ENCODE measurements at regions not wholly inside any gene's neighbourhood (a gene's known extent, or its start where the extent isn't known, plus 50 kb on each side); places are given as distances from the start of the nearest gene placed in this dataset.

DNA sequence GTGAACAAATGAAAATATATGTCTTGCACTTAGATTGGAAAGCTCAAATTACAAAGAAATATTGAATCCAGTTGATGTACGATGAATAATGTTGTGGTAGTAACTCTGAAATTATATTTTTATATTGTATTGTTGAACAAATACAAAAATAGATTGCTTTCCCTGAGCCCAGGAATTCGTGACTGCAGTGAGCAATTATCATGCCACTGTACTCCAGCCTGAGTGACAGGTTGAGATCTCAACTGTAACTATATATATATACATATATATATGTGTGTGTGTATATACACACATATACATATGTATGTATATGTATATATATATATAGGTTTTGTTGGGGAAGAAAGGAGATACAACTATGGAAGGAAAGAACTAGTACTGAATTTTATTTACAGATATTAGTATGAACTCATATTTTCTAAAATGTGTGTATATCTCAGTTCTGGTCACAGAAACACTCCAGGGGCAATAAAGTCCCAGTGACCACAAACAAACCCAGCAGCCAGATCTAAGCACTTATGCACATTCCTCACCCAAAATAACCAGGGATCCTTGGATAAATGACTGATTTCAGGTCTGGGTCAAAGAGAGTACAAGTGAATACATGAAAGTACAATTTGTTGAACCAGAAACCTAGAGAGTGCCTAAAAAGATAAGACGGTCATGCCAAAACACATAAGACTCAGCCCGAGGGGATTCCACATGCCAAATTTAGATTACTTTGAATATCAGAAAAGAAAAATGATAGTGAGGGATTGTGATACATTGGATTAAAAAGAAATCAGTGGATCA is 146.3 kb downstream of the TMX3 start:
- TF ChIP-seq, protein P1, sequence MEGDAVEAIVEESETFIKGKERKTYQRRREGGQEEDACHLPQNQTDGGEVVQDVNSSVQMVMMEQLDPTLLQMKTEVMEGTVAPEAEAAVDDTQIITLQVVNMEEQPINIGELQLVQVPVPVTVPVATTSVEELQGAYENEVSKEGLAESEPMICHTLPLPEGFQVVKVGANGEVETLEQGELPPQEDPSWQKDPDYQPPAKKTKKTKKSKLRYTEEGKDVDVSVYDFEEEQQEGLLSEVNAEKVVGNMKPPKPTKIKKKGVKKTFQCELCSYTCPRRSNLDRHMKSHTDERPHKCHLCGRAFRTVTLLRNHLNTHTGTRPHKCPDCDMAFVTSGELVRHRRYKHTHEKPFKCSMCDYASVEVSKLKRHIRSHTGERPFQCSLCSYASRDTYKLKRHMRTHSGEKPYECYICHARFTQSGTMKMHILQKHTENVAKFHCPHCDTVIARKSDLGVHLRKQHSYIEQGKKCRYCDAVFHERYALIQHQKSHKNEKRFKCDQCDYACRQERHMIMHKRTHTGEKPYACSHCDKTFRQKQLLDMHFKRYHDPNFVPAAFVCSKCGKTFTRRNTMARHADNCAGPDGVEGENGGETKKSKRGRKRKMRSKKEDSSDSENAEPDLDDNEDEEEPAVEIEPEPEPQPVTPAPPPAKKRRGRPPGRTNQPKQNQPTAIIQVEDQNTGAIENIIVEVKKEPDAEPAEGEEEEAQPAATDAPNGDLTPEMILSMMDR (IDR thresholded peaks at IDR 0.05) = no peak
- Histone ChIP-seq H3K27me3 (no peaks in the 10 kb centered on the region), H3K27ac (no peak overlapping the region), H3K9me3 (peaks cover 0 to 4% (median 0%) of the 10 kb centered on the region in 3 donors), H3K36me3 (no peaks in the 10 kb centered on the region), H3K4me1 (peaks cover 0 to 8% (median 2%) of the 10 kb centered on the region in 4 donors), H3K4me3 (no peak overlapping the region)
- intact Hi-C loops (cut with DNase I; ENCODE audit: low total_unique reads) = no loop called here
- DNase-seq = no peak

DNA sequence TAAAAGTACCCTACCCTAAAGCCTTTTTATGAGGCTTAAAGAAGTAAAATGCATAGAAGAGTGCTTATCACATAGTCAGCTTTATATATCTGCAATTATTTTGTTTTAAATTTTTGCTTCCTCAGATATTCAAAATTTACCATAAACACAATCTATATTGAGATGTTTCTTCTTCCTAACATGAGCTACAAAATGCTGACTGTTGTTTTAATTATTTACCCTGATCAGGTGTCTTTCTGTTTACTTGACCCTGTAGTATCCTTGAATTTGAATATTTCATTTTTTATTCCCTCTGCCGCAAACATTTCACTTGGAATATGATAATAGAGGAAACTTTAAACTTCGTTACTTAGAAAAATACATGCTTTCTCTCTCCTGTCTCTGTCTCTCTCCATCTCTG is 147.9 kb downstream of the TMX3 start:
- intact Hi-C loops (cut with DNase I; ENCODE audit: low total_unique reads) = no loop called here
- H3K9me3 ChIP-seq = no peaks in the 10 kb centered on the region
- TF ChIP-seq, protein P1 (IDR thresholded peaks at IDR 0.05) = no peak
- no peak for DNase-seq
- H3K36me3 ChIP-seq = no peaks in the 10 kb centered on the region
- H3K4me3 ChIP-seq = no peak overlapping the region
- no peaks in the 10 kb centered on the region for H3K27me3 ChIP-seq
- no peak overlapping the region for H3K27ac ChIP-seq
- H3K4me1 ChIP-seq = peaks cover 0 to 8% (median 2%) of the 10 kb centered on the region in 4 donors

DNA sequence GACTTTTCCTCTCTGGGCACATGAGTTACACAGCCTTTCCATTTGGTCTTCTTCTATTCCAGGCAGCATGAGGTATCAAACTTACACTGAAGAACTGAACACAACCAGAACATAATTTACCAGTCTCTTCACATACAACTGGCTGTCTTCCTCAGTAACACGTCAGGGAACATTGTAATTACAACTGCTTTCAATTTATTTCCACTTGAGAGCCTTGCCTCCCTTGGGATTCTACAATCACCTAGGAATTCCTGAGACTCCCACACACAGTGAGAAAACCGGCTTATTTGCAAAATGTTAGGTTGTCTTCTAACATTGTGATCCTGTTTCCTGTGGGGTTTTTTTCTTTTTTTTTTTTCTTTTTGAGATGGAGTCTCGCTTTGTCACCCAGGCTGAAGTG is 149.9 kb downstream of the TMX3 start:
- intact Hi-C loops (cut with DNase I; ENCODE audit: low total_unique reads) = no loop called here
- Histone ChIP-seq H3K27me3 (no peaks in the 10 kb centered on the region), H3K4me1 (peaks cover 0 to 8% (median 2%) of the 10 kb centered on the region in 4 donors), H3K36me3 (no peaks in the 10 kb centered on the region), H3K27ac (no peak overlapping the region), H3K9me3 (no peaks in the 10 kb centered on the region), H3K4me3 (no peak overlapping the region)
- no peak for DNase-seq
- TF ChIP-seq, protein P1 (IDR thresholded peaks at IDR 0.05) = no peak

DNA sequence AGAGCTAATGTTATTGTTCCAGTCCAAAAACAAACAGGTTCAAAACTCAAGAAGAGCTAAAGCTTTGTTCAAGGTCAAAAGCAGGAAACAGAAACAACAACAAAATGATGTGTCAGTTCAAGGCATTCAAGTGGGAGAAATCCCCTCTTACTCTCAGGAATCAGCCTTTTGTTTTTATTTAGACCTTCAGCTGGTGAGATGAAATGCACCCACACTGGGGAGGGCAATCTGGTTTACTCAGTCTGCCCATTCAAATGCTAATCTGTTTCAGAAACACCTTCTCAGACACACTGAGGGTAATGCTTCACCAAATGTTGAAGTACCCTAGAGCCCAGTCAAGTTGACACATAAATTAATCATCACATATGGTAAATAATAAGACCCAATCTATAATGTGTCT is 150.6 kb downstream of the TMX3 start:
- no peaks in the 10 kb centered on the region for H3K27me3 ChIP-seq
- no peaks in the 10 kb centered on the region for H3K9me3 ChIP-seq
- H3K27ac ChIP-seq = no peak overlapping the region
- DNase-seq = no peak
- H3K4me1 ChIP-seq = peaks cover 0 to 8% (median 2%) of the 10 kb centered on the region in 4 donors
- H3K4me3 ChIP-seq = no peak overlapping the region
- no peaks in the 10 kb centered on the region for H3K36me3 ChIP-seq
- TF ChIP-seq, protein P1 (IDR thresholded peaks at IDR 0.05) = no peak
- intact Hi-C loops (cut with DNase I; ENCODE audit: low total_unique reads) = no loop called here

DNA sequence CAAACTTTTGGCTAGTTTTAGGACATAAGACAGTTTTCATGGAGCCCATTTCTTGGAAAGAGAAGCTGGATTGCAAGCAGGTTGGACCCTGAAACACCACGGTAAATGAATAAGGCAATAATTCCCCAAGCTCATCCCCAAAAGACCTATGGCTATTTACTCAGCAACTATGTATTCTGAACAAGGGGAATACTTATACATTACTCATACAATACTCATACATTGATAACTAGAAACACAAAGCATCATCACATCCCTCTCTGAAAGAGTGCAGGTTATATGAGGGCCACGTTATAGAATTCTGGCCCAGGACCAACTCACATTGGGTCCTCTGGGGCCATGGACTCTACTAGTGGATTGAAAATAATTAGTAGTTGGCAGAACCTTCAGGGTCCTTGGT is 154.8 kb downstream of the TMX3 start:
- no peak for DNase-seq
- Histone ChIP-seq H3K27me3 (no peaks in the 10 kb centered on the region), H3K27ac (no peak overlapping the region), H3K4me1 (no peaks in the 10 kb centered on the region), H3K4me3 (no peak overlapping the region), H3K9me3 (no peaks in the 10 kb centered on the region), H3K36me3 (no peaks in the 10 kb centered on the region)
- intact Hi-C loops (cut with DNase I; ENCODE audit: low total_unique reads) = no loop called here
- TF ChIP-seq, protein P1 (IDR thresholded peaks at IDR 0.05) = no peak
